ENCODE measurements at regions not wholly inside any gene's neighbourhood (a gene's known extent, or its start where the extent isn't known, plus 50 kb on each side); places are given as distances from the start of the nearest gene placed in this dataset.
A peak's percentile ranks its signal among the peaks of the same experiment; 100 is the strongest.

GRCh38 chr13:40197936-40198595 is 468.4 kb downstream of the FOXO1 start:
- no peaks in the 10 kb centered on the region for H3K9me3 ChIP-seq (ENCODE audit: low read length)
- H3K4me1 ChIP-seq (ENCODE audit: insufficient read depth, low read length), result no peaks in the 10 kb centered on the region
- no peak overlapping the region for H3K27ac ChIP-seq (ENCODE audit: low read depth, low read length)
- H3K36me3 ChIP-seq (ENCODE audit: insufficient read depth, low read length), result no peaks in the 10 kb centered on the region
- peaks cover 1 to 21% (median 14%) of the 10 kb centered on the region in 3 donors for H3K4me1 Mint-ChIP-seq
- no peaks in the 10 kb centered on the region for H3K9me3 Mint-ChIP-seq
- H3K4me3 Mint-ChIP-seq, result no peak overlapping the region
- CTCF ChIA-PET, result no interaction called here
- H3K27me3 Mint-ChIP-seq, result peaks cover 0 to 1% of the 10 kb centered on the region in 2 donors
- no peaks in the 10 kb centered on the region for H3K27me3 ChIP-seq (ENCODE audit: insufficient read depth, low read length, poor library complexity, severe bottlenecking)
- H3K36me3 Mint-ChIP-seq, result no peaks in the 10 kb centered on the region
- no peak overlapping the region for H3K4me3 ChIP-seq (ENCODE audit: low read length)
- no peak overlapping the region for H3K27ac Mint-ChIP-seq
- POLR2A ChIA-PET, result no interaction called here
- no peak for DNase-seq

DNA sequence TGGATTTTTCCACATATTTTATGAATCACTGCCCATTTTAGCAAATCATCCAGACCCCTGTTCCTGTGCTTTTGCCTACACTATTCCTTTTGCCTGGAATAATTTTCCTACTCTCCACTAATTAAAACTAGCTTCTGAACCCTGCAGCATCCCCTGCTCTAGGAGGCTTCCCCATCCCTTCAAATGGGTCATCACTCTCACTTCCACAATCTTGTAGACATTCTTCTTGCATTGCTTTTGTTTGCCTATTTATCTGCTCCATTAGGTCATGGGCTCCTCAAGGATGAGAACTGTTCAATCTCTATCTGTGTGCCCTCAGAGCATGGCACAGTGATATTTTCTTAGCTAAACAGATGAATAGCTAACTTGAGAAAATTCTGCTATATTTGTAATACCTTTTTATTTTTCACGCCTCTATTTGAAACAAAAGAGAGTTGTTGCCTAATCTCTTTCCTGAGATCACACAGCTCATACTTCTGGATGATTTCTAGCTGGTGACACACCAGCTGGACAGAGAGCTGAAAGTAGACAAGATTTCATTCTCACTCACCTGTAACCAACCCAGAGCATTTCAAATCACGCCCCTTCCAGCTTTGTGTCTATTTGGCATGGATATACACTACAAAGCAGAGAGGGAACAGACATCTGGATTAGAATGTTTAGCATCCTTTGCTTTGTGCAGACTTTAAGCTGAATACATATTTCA is 466.0 kb downstream of the FOXO1 start:
- CTCF ChIA-PET, result interaction anchor here (1.0 to 1.2 kb wide), 2 partner anchors 10 to 12 kb away, joined by 3 read pairs; no protein-coding TSS in a partner anchor
- Mint-ChIP-seq H3K27me3 (peaks cover 0 to 1% of the 10 kb centered on the region in 2 donors), H3K36me3 (peaks cover 0 to 5% (median 0%) of the 10 kb centered on the region in 3 donors), H3K4me1 (peaks cover 16 to 36% (median 26%) of the 10 kb centered on the region in 3 donors), H3K4me3 (no peak overlapping the region), H3K27ac (peak overlapping the region in 1 of 8 donors; percentile 6), H3K9me3 (no peaks in the 10 kb centered on the region)
- Histone ChIP-seq H3K36me3 (ENCODE audit: insufficient read depth, low read length) (no peaks in the 10 kb centered on the region), H3K27ac (ENCODE audit: low read depth, low read length) (no peak overlapping the region), H3K4me3 (ENCODE audit: low read length) (no peak overlapping the region), H3K9me3 (ENCODE audit: low read length) (peaks cover 3% of the 10 kb centered on the region), H3K4me1 (ENCODE audit: insufficient read depth, low read length) (peaks cover 20% of the 10 kb centered on the region), H3K27me3 (ENCODE audit: insufficient read depth, low read length, poor library complexity, severe bottlenecking) (no peaks in the 10 kb centered on the region)
- DNase-seq, result no peak
- POLR2A ChIA-PET, result no interaction called here

- DNase-seq, result no peak
- Mint-ChIP-seq H3K27me3 (peaks cover 0 to 1% of the 10 kb centered on the region in 2 donors), H3K27ac (peak overlapping the region in 3 of 8 donors; percentile 58 to 86 (median 82)), H3K36me3 (peaks cover 0 to 9% (median 3%) of the 10 kb centered on the region in 3 donors), H3K9me3 (peaks cover 0 to 3% (median 0%) of the 10 kb centered on the region in 5 donors), H3K4me3 (peak overlapping the region in 1 of 7 donors; percentile 41), H3K4me1 (peaks cover 52 to 65% (median 61%) of the 10 kb centered on the region in 3 donors)
- H3K9me3 ChIP-seq (ENCODE audit: low read length), result peaks cover 3% of the 10 kb centered on the region
- H3K27ac ChIP-seq (ENCODE audit: low read depth, low read length), result no peak overlapping the region
- H3K36me3 ChIP-seq (ENCODE audit: insufficient read depth, low read length), result no peaks in the 10 kb centered on the region
- CTCF ChIA-PET, result interaction anchor here (0.9 to 1.6 kb wide), 3 partner anchors 9 to 261 kb away, joined by 3 to 4 read pairs (median 3); no protein-coding TSS in a partner anchor
- POLR2A ChIA-PET, result no interaction called here
- H3K4me1 ChIP-seq (ENCODE audit: insufficient read depth, low read length), result peaks cover 58% of the 10 kb centered on the region
- H3K4me3 ChIP-seq (ENCODE audit: low read length), result no peak overlapping the region
- no peaks in the 10 kb centered on the region for H3K27me3 ChIP-seq (ENCODE audit: insufficient read depth, low read length, poor library complexity, severe bottlenecking)
Measured at GRCh38 chr13:40204246-40204645, 462.2 kb downstream of the FOXO1 start.

GRCh38 chr13:40205771-40206240 is 460.6 kb downstream of the FOXO1 start:
- Histone ChIP-seq H3K9me3 (ENCODE audit: low read length) (peaks cover 3% of the 10 kb centered on the region), H3K4me3 (ENCODE audit: low read length) (no peak overlapping the region), H3K27me3 (ENCODE audit: insufficient read depth, low read length, poor library complexity, severe bottlenecking) (no peaks in the 10 kb centered on the region), H3K4me1 (ENCODE audit: insufficient read depth, low read length) (peaks cover 64% of the 10 kb centered on the region), H3K27ac (ENCODE audit: low read depth, low read length) (no peak overlapping the region), H3K36me3 (ENCODE audit: insufficient read depth, low read length) (no peaks in the 10 kb centered on the region)
- Mint-ChIP-seq H3K27ac (peak overlapping the region; percentile 86 to 98 (median 95)), H3K9me3 (peaks cover 0 to 3% (median 0%) of the 10 kb centered on the region in 5 donors), H3K27me3 (peaks cover 0 to 1% of the 10 kb centered on the region in 2 donors), H3K4me1 (peaks cover 55 to 71% (median 67%) of the 10 kb centered on the region in 3 donors), H3K36me3 (peaks cover 0 to 9% (median 3%) of the 10 kb centered on the region in 3 donors), H3K4me3 (peak overlapping the region in 5 of 7 donors; percentile 47 to 75 (median 64))
- POLR2A ChIA-PET, result interaction anchor here (1.1 to 3.3 kb wide), 6 partner anchors 10 to 460 kb away, joined by 3 to 22 read pairs (median 6); partner anchors contain the start of gene FOXO1
- DNase-seq, result no peak
- CTCF ChIA-PET, result interaction anchor here (2.0 kb wide), 2 partner anchors 11 to 16 kb away, joined by 9 to 16 read pairs; no protein-coding TSS in a partner anchor

DNA sequence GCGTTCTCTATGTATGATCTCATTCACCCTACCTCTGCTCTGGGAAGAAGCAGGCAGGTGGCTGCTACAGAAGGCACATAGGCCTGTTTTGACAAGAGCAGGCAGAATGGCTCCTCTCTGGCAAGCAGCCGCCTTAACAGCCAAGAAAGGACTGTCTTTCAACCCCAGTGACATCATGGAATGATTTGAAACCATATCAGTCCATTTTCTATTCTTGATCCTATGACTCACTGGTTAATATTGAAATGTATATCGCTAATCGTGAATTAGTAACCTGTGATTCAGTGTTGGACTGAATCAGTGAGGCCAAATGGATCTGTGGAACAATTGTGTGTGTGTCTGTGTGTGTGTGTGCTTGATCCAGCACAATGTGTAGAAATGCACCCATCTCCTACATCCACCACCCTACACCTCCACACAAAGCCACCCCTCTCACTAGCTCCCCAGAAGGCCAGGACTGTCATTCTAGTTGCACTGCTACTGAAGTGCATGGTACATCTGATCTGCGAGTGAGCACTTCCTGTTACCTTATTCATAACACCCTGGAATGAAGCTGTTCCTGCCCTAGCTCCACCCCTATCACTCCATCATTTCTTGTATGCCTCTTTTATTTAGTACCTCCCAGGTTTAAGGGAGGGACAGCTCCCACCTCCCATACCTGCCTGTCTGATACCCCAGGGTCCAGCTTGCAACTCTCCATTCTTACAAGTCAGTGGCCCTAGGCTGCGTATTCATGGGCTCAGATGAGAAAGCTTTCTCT is 460.0 kb downstream of the FOXO1 start:
- Mint-ChIP-seq H3K36me3 (peaks cover 0 to 9% (median 3%) of the 10 kb centered on the region in 3 donors), H3K4me1 (peaks cover 56 to 77% (median 70%) of the 10 kb centered on the region in 3 donors), H3K9me3 (peaks cover 0 to 3% (median 0%) of the 10 kb centered on the region in 5 donors), H3K27ac (peak overlapping the region; percentile 86 to 98 (median 96)), H3K27me3 (peaks cover 0 to 1% of the 10 kb centered on the region in 2 donors), H3K4me3 (peak overlapping the region in 6 of 7 donors; percentile 64 to 82 (median 75))
- Histone ChIP-seq H3K9me3 (ENCODE audit: low read length) (peaks cover 3% of the 10 kb centered on the region), H3K27ac (ENCODE audit: low read depth, low read length) (no peak overlapping the region), H3K27me3 (ENCODE audit: insufficient read depth, low read length, poor library complexity, severe bottlenecking) (no peaks in the 10 kb centered on the region), H3K4me1 (ENCODE audit: insufficient read depth, low read length) (peaks cover 64% of the 10 kb centered on the region), H3K4me3 (ENCODE audit: low read length) (peak overlapping the region; percentile 27), H3K36me3 (ENCODE audit: insufficient read depth, low read length) (no peaks in the 10 kb centered on the region)
- POLR2A ChIA-PET, result interaction anchor here (0.6 to 3.3 kb wide), 8 partner anchors 9 to 459 kb away, joined by 3 to 22 read pairs (median 5); partner anchors contain the start of gene FOXO1
- DNase-seq, result peak in 3 of 5 donors; percentile 45 to 77 (median 54)
- CTCF ChIA-PET, result interaction anchor here (0.8 to 2.0 kb wide), 5 partner anchors 11 to 571 kb away, joined by 3 to 16 read pairs (median 4); no protein-coding TSS in a partner anchor

DNA sequence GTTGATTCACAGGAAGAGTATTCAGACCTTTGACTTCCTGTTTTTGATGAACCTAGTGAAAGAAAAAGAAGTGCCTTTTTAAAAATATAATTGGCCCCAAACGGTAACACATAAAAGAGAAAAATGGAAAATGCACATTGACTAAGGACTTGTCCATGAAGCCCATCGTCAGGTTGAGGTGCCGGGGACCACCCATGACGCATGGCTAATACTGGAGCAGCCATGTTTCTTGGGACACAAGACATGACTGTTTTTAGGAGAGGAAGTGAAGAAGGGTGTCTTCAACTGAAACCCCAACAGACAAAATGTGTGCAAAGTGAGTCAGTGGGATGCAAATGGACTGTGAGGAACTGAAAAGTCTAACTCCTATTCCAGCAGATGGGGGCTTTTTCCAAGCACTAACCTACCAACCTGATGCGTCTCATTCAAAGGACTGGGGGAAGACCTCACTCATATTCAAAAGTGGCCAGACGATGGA is 459.4 kb downstream of the FOXO1 start:
- peaks cover 64% of the 10 kb centered on the region for H3K4me1 ChIP-seq (ENCODE audit: insufficient read depth, low read length)
- peaks cover 3% of the 10 kb centered on the region for H3K9me3 ChIP-seq (ENCODE audit: low read length)
- H3K27ac ChIP-seq (ENCODE audit: low read depth, low read length), result no peak overlapping the region
- Mint-ChIP-seq H3K27ac (peak overlapping the region; percentile 86 to 98 (median 96)), H3K9me3 (peaks cover 0 to 3% (median 0%) of the 10 kb centered on the region in 5 donors), H3K27me3 (peaks cover 0 to 1% of the 10 kb centered on the region in 2 donors), H3K4me1 (peaks cover 61 to 84% (median 77%) of the 10 kb centered on the region in 3 donors), H3K4me3 (peak overlapping the region in 6 of 7 donors; percentile 41 to 82 (median 75)), H3K36me3 (peaks cover 0 to 9% (median 3%) of the 10 kb centered on the region in 3 donors)
- peak overlapping the region; percentile 27 for H3K4me3 ChIP-seq (ENCODE audit: low read length)
- DNase-seq, result no peak
- ChIA-PET POLR2A (interaction anchor here (0.6 to 3.3 kb wide), 7 partner anchors 9 to 459 kb away, joined by 3 to 22 read pairs (median 5); partner anchors contain the start of gene FOXO1), CTCF (interaction anchor here (0.8 to 2.0 kb wide), 6 partner anchors 12 to 570 kb away, joined by 3 to 16 read pairs (median 5); no protein-coding TSS in a partner anchor)
- no peaks in the 10 kb centered on the region for H3K36me3 ChIP-seq (ENCODE audit: insufficient read depth, low read length)
- H3K27me3 ChIP-seq (ENCODE audit: insufficient read depth, low read length, poor library complexity, severe bottlenecking), result no peaks in the 10 kb centered on the region

DNA sequence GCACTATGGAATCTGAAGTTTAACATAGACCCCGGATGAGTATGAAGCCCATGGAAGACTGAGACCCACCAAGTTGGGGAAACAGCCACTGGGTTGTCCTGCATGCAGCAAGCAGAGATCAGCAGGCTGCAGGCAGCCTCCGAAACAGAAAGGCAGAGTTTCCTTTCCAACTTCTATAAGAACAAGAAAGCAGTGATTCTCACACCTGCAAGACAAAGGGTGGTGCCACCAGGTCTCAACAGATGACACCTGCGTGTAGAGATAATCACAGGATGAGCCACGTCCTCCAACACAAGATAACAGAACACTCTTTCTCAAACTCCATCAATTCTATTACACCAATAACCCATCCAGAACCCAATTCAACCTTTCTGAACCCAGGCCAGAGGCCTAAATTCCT is 457.9 kb downstream of the FOXO1 start:
- ChIA-PET POLR2A (interaction anchor here (3.3 kb wide), 1 partner anchor 18 kb away, joined by 22 read pairs; no protein-coding TSS in a partner anchor), CTCF (interaction anchor here (0.9 to 1.6 kb wide), 3 partner anchors 22 to 474 kb away, joined by 3 to 6 read pairs (median 4); no protein-coding TSS in a partner anchor)
- Mint-ChIP-seq H3K27me3 (no peaks in the 10 kb centered on the region), H3K4me3 (peak overlapping the region in 1 of 7 donors; percentile 25), H3K9me3 (peaks cover 0 to 3% (median 0%) of the 10 kb centered on the region in 5 donors), H3K27ac (peak overlapping the region in 7 of 8 donors; percentile 10 to 84 (median 73)), H3K36me3 (peaks cover 0 to 9% (median 3%) of the 10 kb centered on the region in 3 donors), H3K4me1 (peaks cover 61 to 88% (median 80%) of the 10 kb centered on the region in 3 donors)
- Histone ChIP-seq H3K36me3 (ENCODE audit: insufficient read depth, low read length) (no peaks in the 10 kb centered on the region), H3K27ac (ENCODE audit: low read depth, low read length) (no peak overlapping the region), H3K4me1 (ENCODE audit: insufficient read depth, low read length) (peaks cover 62% of the 10 kb centered on the region), H3K4me3 (ENCODE audit: low read length) (no peak overlapping the region), H3K27me3 (ENCODE audit: insufficient read depth, low read length, poor library complexity, severe bottlenecking) (no peaks in the 10 kb centered on the region), H3K9me3 (ENCODE audit: low read length) (peaks cover 3% of the 10 kb centered on the region)
- no peak for DNase-seq

Data from CD8-positive, alpha-beta memory T cell (primary cell).